SU-DHL-6 (cell line): ENCODE measurements at regions not wholly inside any gene's neighbourhood (a gene's known extent, or its start where the extent isn't known, plus 50 kb on each side); places are given as distances from the start of the nearest gene placed in this dataset.
"Not testable (repeated sequence)": the region's sequence is repeated elsewhere in the genome, so short reads cannot be mapped to it uniquely, and the experiment has no call there.

Experiments used
- EZH2phosphoT487 ChIP-seq: fragments of 200-600 bp; sonication (generic), shearing (Covaris generic); conservative IDR thresholded peaks from 2 replicates; pipeline ENCODE4 v1.6.1; 2018; ENCODE audit warnings: mild to moderate bottlenecking, antibody characterized with exemption, low read length, moderate library complexity, mixed read lengths
- TF ChIP-seq, protein P1 (sequence below): fragments of 200-600 bp; sonication (generic); IDR thresholded peaks from one replicate; pipeline ENCODE4 v1.5.1; 2017; ENCODE audit warnings: antibody characterized with exemption, mild to moderate bottlenecking, low read length, moderate library complexity; ENCODE audit not compliant: insufficient read depth, poor library complexity, severe bottlenecking

DNA sequence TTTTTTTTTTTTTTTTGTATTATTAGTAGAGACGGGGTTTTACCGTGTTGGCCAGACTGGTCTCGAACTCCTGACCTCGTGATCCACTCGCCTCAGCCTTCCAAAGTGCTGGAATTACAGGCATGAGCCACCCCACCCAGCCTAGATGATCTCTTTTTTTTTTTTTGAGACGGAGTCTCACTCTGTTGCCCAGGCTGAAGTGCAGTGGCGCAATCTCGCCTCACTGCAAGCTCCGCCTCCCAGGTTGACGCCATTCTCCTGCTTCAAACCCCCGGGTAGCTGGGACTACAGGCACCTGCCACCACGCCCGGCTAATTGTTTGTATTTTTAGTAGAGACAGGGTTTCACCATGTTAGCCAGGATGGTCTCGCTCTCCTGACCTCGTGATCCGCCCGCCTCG is 216.8 kb downstream of the ZIC5 start:
- TF ChIP-seq, protein P1, sequence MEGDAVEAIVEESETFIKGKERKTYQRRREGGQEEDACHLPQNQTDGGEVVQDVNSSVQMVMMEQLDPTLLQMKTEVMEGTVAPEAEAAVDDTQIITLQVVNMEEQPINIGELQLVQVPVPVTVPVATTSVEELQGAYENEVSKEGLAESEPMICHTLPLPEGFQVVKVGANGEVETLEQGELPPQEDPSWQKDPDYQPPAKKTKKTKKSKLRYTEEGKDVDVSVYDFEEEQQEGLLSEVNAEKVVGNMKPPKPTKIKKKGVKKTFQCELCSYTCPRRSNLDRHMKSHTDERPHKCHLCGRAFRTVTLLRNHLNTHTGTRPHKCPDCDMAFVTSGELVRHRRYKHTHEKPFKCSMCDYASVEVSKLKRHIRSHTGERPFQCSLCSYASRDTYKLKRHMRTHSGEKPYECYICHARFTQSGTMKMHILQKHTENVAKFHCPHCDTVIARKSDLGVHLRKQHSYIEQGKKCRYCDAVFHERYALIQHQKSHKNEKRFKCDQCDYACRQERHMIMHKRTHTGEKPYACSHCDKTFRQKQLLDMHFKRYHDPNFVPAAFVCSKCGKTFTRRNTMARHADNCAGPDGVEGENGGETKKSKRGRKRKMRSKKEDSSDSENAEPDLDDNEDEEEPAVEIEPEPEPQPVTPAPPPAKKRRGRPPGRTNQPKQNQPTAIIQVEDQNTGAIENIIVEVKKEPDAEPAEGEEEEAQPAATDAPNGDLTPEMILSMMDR, result not testable (repeated sequence)
- not testable (repeated sequence) for TF ChIP-seq EZH2phosphoT487
